Lower leg skin (tissue), 3 donors: ENCODE measurements at regions not wholly inside any gene's neighbourhood (a gene's known extent, or its start where the extent isn't known, plus 50 kb on each side); places are given as distances from the start of the nearest gene placed in this dataset.

Experiments used
- CTCF ChIP-seq, 3 donors: fragments of 450-650 bp; IDR thresholded peaks; one replicate each; pipeline ENCODE4 v1.5.1; 2016; ENCODE audit warnings: antibody characterized with exemption in 3 of 3, mild to moderate bottlenecking in 3 of 3, moderate library complexity in 2 of 3
- POLR2A ChIP-seq, 2 donors: fragments of 450-650 bp; IDR thresholded peaks; one replicate each; pipeline ENCODE4 v1.6.1; 2016 to 2017; ENCODE audit warnings: antibody characterized with exemption in 2 of 2, mild to moderate bottlenecking in 1 of 2, moderate library complexity in 1 of 2

GRCh38 chr12:78622529-78623195, 241.9 kb upstream of the SYT1 start:
- TF ChIP-seq CTCF (IDR thresholded peaks at IDR 0.05) (no peak), POLR2A (IDR thresholded peaks at IDR 0.05) (no peak)
